Prostate gland (tissue), 2 donors: ENCODE measurements at regions not wholly inside any gene's neighbourhood (a gene's known extent, or its start where the extent isn't known, plus 50 kb on each side); places are given as distances from the start of the nearest gene placed in this dataset.
"Not testable (repeated sequence)": the region's sequence is repeated elsewhere in the genome, so short reads cannot be mapped to it uniquely, and the experiment has no call there.

Experiments used
- POLR2A ChIP-seq: fragments of 450-650 bp; IDR thresholded peaks from one replicate; pipeline ENCODE4 v1.6.1; 2016; ENCODE audit warnings: antibody characterized with exemption, mild to moderate bottlenecking
- POLR2AphosphoS5 ChIP-seq: sonication (generic); formaldehyde crosslinking; IDR thresholded peaks from one replicate; pipeline ENCODE4 v1.6.1; 2017; ENCODE audit warnings: antibody characterized with exemption
- TF ChIP-seq, protein P1 (sequence below), 4 experiments: fragments of 200-600 bp in 2 of 4; fragments of 450-650 bp in 2 of 4; sonication (generic) in 2 of 4; IDR thresholded peaks; 1 replicate in 3 of 4; 2 replicates in 1 of 4; pipeline ENCODE4 v1.5.1; 2016 to 2019; ENCODE audit warnings: antibody characterized with exemption in 4 of 4, mild to moderate bottlenecking in 2 of 4, moderate library complexity in 2 of 4

DNA sequence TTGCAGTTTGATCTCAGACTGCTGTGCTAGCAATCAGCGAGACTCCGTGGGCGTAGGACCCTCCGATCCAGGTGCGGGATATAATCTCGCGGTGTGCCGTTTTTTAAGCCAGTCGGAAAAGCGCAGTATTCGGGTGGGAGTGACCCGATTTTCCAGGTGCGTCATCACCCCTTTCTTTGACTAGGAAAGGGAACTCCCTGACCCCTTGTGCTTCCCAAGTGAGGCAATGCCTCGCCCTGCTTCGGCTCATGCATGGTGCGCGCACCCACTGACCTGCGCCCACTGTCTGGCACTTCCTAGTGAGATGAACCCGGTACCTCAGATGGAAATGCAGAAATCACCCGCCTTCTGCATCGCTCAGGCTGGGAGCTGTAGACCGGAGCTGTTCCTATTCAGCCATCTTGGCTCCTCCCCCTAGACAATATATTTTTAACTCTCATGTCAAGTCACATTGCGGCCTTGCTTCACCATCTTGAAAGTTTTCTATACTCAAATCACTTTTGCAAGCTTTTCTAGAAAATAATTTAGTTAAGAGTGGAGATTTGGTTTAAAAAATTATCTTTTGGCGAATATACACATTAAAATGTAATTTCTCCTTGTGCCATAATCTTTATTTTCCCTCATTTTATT lies 64.1 kb upstream of the PPP3CA start:
- TF ChIP-seq POLR2AphosphoS5, POLR2A: not testable (repeated sequence)
- TF ChIP-seq, protein P1, sequence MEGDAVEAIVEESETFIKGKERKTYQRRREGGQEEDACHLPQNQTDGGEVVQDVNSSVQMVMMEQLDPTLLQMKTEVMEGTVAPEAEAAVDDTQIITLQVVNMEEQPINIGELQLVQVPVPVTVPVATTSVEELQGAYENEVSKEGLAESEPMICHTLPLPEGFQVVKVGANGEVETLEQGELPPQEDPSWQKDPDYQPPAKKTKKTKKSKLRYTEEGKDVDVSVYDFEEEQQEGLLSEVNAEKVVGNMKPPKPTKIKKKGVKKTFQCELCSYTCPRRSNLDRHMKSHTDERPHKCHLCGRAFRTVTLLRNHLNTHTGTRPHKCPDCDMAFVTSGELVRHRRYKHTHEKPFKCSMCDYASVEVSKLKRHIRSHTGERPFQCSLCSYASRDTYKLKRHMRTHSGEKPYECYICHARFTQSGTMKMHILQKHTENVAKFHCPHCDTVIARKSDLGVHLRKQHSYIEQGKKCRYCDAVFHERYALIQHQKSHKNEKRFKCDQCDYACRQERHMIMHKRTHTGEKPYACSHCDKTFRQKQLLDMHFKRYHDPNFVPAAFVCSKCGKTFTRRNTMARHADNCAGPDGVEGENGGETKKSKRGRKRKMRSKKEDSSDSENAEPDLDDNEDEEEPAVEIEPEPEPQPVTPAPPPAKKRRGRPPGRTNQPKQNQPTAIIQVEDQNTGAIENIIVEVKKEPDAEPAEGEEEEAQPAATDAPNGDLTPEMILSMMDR (IDR thresholded peaks at IDR 0.05): not testable (repeated sequence)
